ENCODE measurements at regions not wholly inside any gene's neighbourhood (a gene's known extent, or its start where the extent isn't known, plus 50 kb on each side); places are given as distances from the start of the nearest gene placed in this dataset.

DNA sequence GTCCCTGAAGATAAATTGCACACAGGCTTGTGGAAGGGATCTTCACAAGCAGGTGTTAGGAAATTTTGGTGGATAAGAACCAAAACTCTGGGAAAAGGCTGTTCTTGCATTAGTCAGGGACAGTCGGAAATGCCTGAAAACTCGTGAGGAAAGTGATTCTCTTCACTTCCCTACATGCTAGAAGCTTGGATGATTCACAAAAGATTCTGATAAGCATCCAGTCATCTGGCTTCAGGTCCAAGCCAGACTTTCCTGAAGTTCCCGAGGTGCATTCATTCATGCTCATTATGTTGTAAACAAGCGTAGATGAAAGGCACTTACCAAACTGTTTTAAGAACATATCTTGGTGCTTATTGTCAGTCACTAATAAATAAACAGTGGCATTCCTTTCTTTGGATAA lies 1028.7 kb downstream of the NTRK3 start:
- TF ChIP-seq ELF1 (IDR thresholded peaks at IDR 0.05; ENCODE audit: borderline replicate concordance, low read depth) (no peak), POLR2AphosphoS5 (IDR thresholded peaks at IDR 0.05; ENCODE audit: low read depth, low read length) (no peak), EZH2 (IDR thresholded peaks at IDR 0.05) (no peak), SIN3A (IDR thresholded peaks at IDR 0.05; ENCODE audit: low read depth) (no peak), POLR2A (IDR thresholded peaks at IDR 0.05; ENCODE audit: borderline replicate concordance, extremely low read depth, insufficient read depth, insufficient read length) (no peak), JUND (IDR thresholded peaks at IDR 0.05) (no peak)
- TF ChIP-seq, protein P1, sequence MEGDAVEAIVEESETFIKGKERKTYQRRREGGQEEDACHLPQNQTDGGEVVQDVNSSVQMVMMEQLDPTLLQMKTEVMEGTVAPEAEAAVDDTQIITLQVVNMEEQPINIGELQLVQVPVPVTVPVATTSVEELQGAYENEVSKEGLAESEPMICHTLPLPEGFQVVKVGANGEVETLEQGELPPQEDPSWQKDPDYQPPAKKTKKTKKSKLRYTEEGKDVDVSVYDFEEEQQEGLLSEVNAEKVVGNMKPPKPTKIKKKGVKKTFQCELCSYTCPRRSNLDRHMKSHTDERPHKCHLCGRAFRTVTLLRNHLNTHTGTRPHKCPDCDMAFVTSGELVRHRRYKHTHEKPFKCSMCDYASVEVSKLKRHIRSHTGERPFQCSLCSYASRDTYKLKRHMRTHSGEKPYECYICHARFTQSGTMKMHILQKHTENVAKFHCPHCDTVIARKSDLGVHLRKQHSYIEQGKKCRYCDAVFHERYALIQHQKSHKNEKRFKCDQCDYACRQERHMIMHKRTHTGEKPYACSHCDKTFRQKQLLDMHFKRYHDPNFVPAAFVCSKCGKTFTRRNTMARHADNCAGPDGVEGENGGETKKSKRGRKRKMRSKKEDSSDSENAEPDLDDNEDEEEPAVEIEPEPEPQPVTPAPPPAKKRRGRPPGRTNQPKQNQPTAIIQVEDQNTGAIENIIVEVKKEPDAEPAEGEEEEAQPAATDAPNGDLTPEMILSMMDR (IDR thresholded peaks at IDR 0.05 in 2 of 3, conservative IDR thresholded peaks at IDR 0.05 in 1 of 3; ENCODE audit: borderline replicate concordance in 1 of 3, insufficient read depth in 1 of 3, low read depth in 2 of 3, low read length in 2 of 3) = no peak
- TF ChIP-seq, protein P2, sequence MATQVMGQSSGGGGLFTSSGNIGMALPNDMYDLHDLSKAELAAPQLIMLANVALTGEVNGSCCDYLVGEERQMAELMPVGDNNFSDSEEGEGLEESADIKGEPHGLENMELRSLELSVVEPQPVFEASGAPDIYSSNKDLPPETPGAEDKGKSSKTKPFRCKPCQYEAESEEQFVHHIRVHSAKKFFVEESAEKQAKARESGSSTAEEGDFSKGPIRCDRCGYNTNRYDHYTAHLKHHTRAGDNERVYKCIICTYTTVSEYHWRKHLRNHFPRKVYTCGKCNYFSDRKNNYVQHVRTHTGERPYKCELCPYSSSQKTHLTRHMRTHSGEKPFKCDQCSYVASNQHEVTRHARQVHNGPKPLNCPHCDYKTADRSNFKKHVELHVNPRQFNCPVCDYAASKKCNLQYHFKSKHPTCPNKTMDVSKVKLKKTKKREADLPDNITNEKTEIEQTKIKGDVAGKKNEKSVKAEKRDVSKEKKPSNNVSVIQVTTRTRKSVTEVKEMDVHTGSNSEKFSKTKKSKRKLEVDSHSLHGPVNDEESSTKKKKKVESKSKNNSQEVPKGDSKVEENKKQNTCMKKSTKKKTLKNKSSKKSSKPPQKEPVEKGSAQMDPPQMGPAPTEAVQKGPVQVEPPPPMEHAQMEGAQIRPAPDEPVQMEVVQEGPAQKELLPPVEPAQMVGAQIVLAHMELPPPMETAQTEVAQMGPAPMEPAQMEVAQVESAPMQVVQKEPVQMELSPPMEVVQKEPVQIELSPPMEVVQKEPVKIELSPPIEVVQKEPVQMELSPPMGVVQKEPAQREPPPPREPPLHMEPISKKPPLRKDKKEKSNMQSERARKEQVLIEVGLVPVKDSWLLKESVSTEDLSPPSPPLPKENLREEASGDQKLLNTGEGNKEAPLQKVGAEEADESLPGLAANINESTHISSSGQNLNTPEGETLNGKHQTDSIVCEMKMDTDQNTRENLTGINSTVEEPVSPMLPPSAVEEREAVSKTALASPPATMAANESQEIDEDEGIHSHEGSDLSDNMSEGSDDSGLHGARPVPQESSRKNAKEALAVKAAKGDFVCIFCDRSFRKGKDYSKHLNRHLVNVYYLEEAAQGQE (IDR thresholded peaks at IDR 0.05; ENCODE audit: low read depth) = no peak
- TF ChIP-seq, protein P3, sequence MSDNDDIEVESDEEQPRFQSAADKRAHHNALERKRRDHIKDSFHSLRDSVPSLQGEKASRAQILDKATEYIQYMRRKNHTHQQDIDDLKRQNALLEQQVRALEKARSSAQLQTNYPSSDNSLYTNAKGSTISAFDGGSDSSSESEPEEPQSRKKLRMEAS (IDR thresholded peaks at IDR 0.05) = no peak
